Kidney (tissue), 13 donors: ENCODE measurements at regions not wholly inside any gene's neighbourhood (a gene's known extent, or its start where the extent isn't known, plus 50 kb on each side); places are given as distances from the start of the nearest gene placed in this dataset.

Source experiments
- DNase-seq, 5 donors: peaks; one replicate each; pipeline ENCODE4 v3.0.0-alpha.2; 2013 to 2020
- FAIRE-seq: peaks from 2 replicates; lab custom pipeline; 2012; peaks lifted over from hg19 to GRCh38; lab: Jason Lieb, UNC
- H3K27ac ChIP-seq, 2 donors: one replicate each; pipeline ENCODE4 v1.7.0; 2013; ENCODE audit warnings: low read depth in 2 of 2, low read length in 2 of 2, inconsistent platforms in 1 of 2
- H3K27me3 ChIP-seq: one replicate; pipeline ENCODE4 v1.7.1; 2013; ENCODE audit warnings: low read length, inconsistent platforms; ENCODE audit not compliant: control insufficient read depth, insufficient read depth
- H3K36me3 ChIP-seq, 3 donors: one replicate each; pipeline versions ENCODE4 v1.7.0 to v1.7.1; 2013; ENCODE audit warnings: low read length in 3 of 3, control low read depth in 1 of 3, inconsistent platforms in 1 of 3; ENCODE audit not compliant: insufficient read depth in 3 of 3, control insufficient read depth in 2 of 3
- H3K4me1 ChIP-seq, 3 donors: one replicate each; pipeline versions ENCODE4 v1.7.0 to v1.7.1; 2013; ENCODE audit warnings: low read length in 3 of 3, inconsistent platforms in 1 of 3, low read depth in 1 of 3; ENCODE audit not compliant: control insufficient read depth in 2 of 3, insufficient read depth in 2 of 3
- H3K4me3 ChIP-seq, 3 donors: one replicate each; pipeline versions ENCODE4 v1.7.0 to v1.8.1; 2013; ENCODE audit warnings: low read length in 3 of 3, control low read depth in 1 of 3, inconsistent platforms in 1 of 3
- H3K9ac ChIP-seq, 3 donors: one replicate each; pipeline versions ENCODE4 v1.7.0 to v1.7.1; 2013; ENCODE audit warnings: low read length in 3 of 3, control low read depth in 1 of 3, inconsistent platforms in 1 of 3
- H3K9me3 ChIP-seq, 3 donors: one replicate each; pipeline versions ENCODE4 v1.7.0 to v1.7.1; 2013; ENCODE audit warnings: low read length in 3 of 3, control low read depth in 1 of 3, inconsistent platforms in 1 of 3; ENCODE audit not compliant: control insufficient read depth in 2 of 3, insufficient read depth in 1 of 3
- CTCF ChIP-seq: IDR thresholded peaks from 3 replicates; pipeline ENCODE4 v1.5.1; 2012; ENCODE audit warnings: mild to moderate bottlenecking, moderate library complexity, borderline replicate concordance; ENCODE audit not compliant: insufficient read depth; ENCODE audit errors: extremely low read depth
- intact Hi-C: fragments of 100-400 bp; cut with DNase I; formaldehyde crosslinking; loops from one replicate; pipeline ENCODE4 v1.11.1; 2022
- donor health status: control.
- donor health status: control.
- donor health status: control.
- donor health status: control.
- donor health status: control.
- donor health status: DM: yes; HTN: yes; CAD: no.
- donor health status: Normal renal cell carcinoma (clear cell type).

- H3K9me3 ChIP-seq = no peaks in the 10 kb centered on the region
- no peak overlapping the region for H3K27ac ChIP-seq
- H3K36me3 ChIP-seq = no peaks in the 10 kb centered on the region
- no peak for FAIRE-seq
- DNase-seq = no peak
- intact Hi-C loops = no loop called here
- H3K27me3 ChIP-seq = no peaks in the 10 kb centered on the region
- H3K4me3 ChIP-seq = no peak overlapping the region
- H3K4me1 ChIP-seq = no peaks in the 10 kb centered on the region
- no peak for TF ChIP-seq CTCF
- no peak overlapping the region for H3K9ac ChIP-seq
Measured at GRCh38 chr1:87179076-87179810, 149.4 kb upstream of the LMO4 start.

- no peak for TF ChIP-seq CTCF
- FAIRE-seq = no peak
- intact Hi-C loops = no loop called here
- H3K36me3 ChIP-seq = no peaks in the 10 kb centered on the region
- H3K4me1 ChIP-seq = no peaks in the 10 kb centered on the region
- no peak overlapping the region for H3K4me3 ChIP-seq
- no peak for DNase-seq
- no peaks in the 10 kb centered on the region for H3K27me3 ChIP-seq
- H3K27ac ChIP-seq = no peak overlapping the region
- H3K9ac ChIP-seq = no peak overlapping the region
- no peaks in the 10 kb centered on the region for H3K9me3 ChIP-seq
Measured at GRCh38 chr1:87179851-87180519, 148.7 kb upstream of the LMO4 start.

GRCh38 chr1:87180682-87181081 is 148.0 kb upstream of the LMO4 start:
- Histone ChIP-seq H3K4me1 (no peaks in the 10 kb centered on the region), H3K36me3 (no peaks in the 10 kb centered on the region), H3K9me3 (no peaks in the 10 kb centered on the region), H3K27ac (no peak overlapping the region), H3K4me3 (no peak overlapping the region), H3K27me3 (no peaks in the 10 kb centered on the region), H3K9ac (no peak overlapping the region)
- FAIRE-seq = no peak
- intact Hi-C loops = no loop called here
- no peak for DNase-seq
- no peak for TF ChIP-seq CTCF
